ENCODE measurements at regions not wholly inside any gene's neighbourhood (a gene's known extent, or its start where the extent isn't known, plus 50 kb on each side); places are given as distances from the start of the nearest gene placed in this dataset.

DNA sequence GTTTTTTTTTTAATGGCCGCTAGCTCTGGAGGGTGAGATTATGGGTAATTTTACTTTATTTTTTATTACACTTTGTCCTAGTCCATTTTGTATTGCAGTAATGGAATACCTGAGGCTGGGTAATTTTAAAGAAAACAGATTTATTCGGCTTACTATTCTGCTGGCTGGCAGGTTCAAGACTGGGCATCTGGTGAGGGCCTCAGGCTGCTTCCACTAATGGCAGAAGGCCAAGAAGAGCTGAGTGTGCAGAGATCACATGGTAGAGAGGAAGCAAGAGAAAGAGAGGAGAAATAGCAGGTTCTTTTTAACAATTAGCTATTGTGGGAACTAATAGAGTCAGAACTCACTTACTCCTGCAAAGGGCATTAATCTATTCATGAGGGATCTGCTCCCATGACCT is 52.4 kb upstream of the ARHGAP28 start:
- TF ChIP-seq, protein P1, sequence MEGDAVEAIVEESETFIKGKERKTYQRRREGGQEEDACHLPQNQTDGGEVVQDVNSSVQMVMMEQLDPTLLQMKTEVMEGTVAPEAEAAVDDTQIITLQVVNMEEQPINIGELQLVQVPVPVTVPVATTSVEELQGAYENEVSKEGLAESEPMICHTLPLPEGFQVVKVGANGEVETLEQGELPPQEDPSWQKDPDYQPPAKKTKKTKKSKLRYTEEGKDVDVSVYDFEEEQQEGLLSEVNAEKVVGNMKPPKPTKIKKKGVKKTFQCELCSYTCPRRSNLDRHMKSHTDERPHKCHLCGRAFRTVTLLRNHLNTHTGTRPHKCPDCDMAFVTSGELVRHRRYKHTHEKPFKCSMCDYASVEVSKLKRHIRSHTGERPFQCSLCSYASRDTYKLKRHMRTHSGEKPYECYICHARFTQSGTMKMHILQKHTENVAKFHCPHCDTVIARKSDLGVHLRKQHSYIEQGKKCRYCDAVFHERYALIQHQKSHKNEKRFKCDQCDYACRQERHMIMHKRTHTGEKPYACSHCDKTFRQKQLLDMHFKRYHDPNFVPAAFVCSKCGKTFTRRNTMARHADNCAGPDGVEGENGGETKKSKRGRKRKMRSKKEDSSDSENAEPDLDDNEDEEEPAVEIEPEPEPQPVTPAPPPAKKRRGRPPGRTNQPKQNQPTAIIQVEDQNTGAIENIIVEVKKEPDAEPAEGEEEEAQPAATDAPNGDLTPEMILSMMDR (IDR thresholded peaks at IDR 0.05; ENCODE audit: poor library complexity, severe bottlenecking) = no peak
- TF ChIP-seq POLR2AphosphoS5 (IDR thresholded peaks at IDR 0.05) = no peak
- TF ChIP-seq, protein P2, sequence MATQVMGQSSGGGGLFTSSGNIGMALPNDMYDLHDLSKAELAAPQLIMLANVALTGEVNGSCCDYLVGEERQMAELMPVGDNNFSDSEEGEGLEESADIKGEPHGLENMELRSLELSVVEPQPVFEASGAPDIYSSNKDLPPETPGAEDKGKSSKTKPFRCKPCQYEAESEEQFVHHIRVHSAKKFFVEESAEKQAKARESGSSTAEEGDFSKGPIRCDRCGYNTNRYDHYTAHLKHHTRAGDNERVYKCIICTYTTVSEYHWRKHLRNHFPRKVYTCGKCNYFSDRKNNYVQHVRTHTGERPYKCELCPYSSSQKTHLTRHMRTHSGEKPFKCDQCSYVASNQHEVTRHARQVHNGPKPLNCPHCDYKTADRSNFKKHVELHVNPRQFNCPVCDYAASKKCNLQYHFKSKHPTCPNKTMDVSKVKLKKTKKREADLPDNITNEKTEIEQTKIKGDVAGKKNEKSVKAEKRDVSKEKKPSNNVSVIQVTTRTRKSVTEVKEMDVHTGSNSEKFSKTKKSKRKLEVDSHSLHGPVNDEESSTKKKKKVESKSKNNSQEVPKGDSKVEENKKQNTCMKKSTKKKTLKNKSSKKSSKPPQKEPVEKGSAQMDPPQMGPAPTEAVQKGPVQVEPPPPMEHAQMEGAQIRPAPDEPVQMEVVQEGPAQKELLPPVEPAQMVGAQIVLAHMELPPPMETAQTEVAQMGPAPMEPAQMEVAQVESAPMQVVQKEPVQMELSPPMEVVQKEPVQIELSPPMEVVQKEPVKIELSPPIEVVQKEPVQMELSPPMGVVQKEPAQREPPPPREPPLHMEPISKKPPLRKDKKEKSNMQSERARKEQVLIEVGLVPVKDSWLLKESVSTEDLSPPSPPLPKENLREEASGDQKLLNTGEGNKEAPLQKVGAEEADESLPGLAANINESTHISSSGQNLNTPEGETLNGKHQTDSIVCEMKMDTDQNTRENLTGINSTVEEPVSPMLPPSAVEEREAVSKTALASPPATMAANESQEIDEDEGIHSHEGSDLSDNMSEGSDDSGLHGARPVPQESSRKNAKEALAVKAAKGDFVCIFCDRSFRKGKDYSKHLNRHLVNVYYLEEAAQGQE (IDR thresholded peaks at IDR 0.05; ENCODE audit: borderline replicate concordance) = no peak
- TF ChIP-seq SMC3 (conservative IDR thresholded peaks at IDR 0.05; ENCODE audit: poor library complexity) = no peak
- TF ChIP-seq MXI1 (conservative IDR thresholded peaks at IDR 0.05; ENCODE audit: poor library complexity, severe bottlenecking) = no peak
- TF ChIP-seq RAD21 (conservative IDR thresholded peaks at IDR 0.05) = no peak
- TF ChIP-seq TAF1 (IDR thresholded peaks at IDR 0.05; ENCODE audit: low read depth) = no peak
- TF ChIP-seq EZH2 (IDR thresholded peaks at IDR 0.05; ENCODE audit: borderline replicate concordance, insufficient read depth, low read length, poor library complexity, severe bottlenecking) = no peak
- no peak for TF ChIP-seq EP300 (conservative IDR thresholded peaks at IDR 0.05; ENCODE audit: poor library complexity, severe bottlenecking)

Data from neural cell (in vitro differentiated cells).